CD14-positive monocyte (primary cell): ENCODE measurements at regions not wholly inside any gene's neighbourhood (a gene's known extent, or its start where the extent isn't known, plus 50 kb on each side); places are given as distances from the start of the nearest gene placed in this dataset.

Experiments
- DNase-seq, 3 donors: peaks; one replicate each; pipeline ENCODE4 v3.0.0-alpha.2; 2011 to 2022
- H2AFZ ChIP-seq: 2 replicates; pipeline ENCODE4 v1.6.0; 2012; ENCODE audit warnings: mild to moderate bottlenecking, low read depth, low read length, inconsistent platforms; ENCODE audit not compliant: insufficient read depth, poor library complexity, severe bottlenecking
- H3K27ac ChIP-seq, 2 donors: 1 replicate in 1 of 2; 2 replicates in 1 of 2; pipeline ENCODE4 v1.5.1; 2012 to 2013; ENCODE audit warnings: low read length in 2 of 2, control low read depth in 1 of 2, inconsistent platforms in 1 of 2, low read depth in 1 of 2, mild to moderate bottlenecking in 1 of 2
- H3K27me3 ChIP-seq, 2 donors: one replicate each; pipeline versions ENCODE4 v1.6.0 to v1.6.1; 2011 to 2013; ENCODE audit warnings: low read length in 2 of 2; ENCODE audit not compliant: control insufficient read depth in 2 of 2, insufficient read depth in 2 of 2
- H3K36me3 ChIP-seq, 2 donors: replicated peaks in 1 of 2; 1 replicate in 1 of 2; 2 replicates in 1 of 2; pipeline versions ENCODE4 v1.5.1 to v1.6.1; 2012 to 2013; ENCODE audit warnings: low read length in 2 of 2, control low read depth in 1 of 2, inconsistent platforms in 1 of 2, mild to moderate bottlenecking in 1 of 2; ENCODE audit not compliant: insufficient read depth in 2 of 2, control insufficient read depth in 1 of 2
- H3K4me1 ChIP-seq, 2 donors: 1 replicate in 1 of 2; 2 replicates in 1 of 2; pipeline versions ENCODE4 v1.5.1 to v1.6.1; 2012 to 2013; ENCODE audit warnings: low read length in 2 of 2, control low read depth in 1 of 2, inconsistent platforms in 1 of 2, mild to moderate bottlenecking in 1 of 2, moderate library complexity in 1 of 2; ENCODE audit not compliant: insufficient read depth in 2 of 2, control insufficient read depth in 1 of 2
- H3K4me2 ChIP-seq: replicated peaks from 2 replicates; pipeline ENCODE3; 2012; ENCODE audit warnings: low read length, moderate library complexity, mild to moderate bottlenecking; ENCODE audit not compliant: poor library complexity, severe bottlenecking; ENCODE audit errors: extremely low read depth
- H3K4me3 ChIP-seq, 3 experiments: fragments of 200-600 bp in 1 of 3; sonication (generic) in 1 of 3; replicated peaks in 1 of 3; 1 replicate in 2 of 3; 2 replicates in 1 of 3; pipeline ENCODE4 v1.5.1; 2011 to 2013; ENCODE audit warnings: low read length in 3 of 3, mild to moderate bottlenecking in 3 of 3, control low read depth in 2 of 3, low read depth in 2 of 3, inconsistent platforms in 1 of 3, moderate library complexity in 1 of 3
- H3K79me2 ChIP-seq: 2 replicates; pipeline ENCODE4 v1.6.0; 2012; ENCODE audit warnings: mild to moderate bottlenecking, control low read depth, inconsistent platforms, low read length, moderate library complexity; ENCODE audit not compliant: insufficient read depth
- H3K9ac ChIP-seq: 2 replicates; pipeline ENCODE4 v1.6.0; 2017; ENCODE audit warnings: low read length, mild to moderate bottlenecking; ENCODE audit not compliant: insufficient read depth, poor library complexity, severe bottlenecking
- H3K9me3 ChIP-seq, 2 donors: replicated peaks in 1 of 2; 1 replicate in 1 of 2; 2 replicates in 1 of 2; pipeline versions ENCODE4 v1.5.1 to v1.6.1; 2012 to 2013; ENCODE audit warnings: low read length in 2 of 2, control low read depth in 1 of 2; ENCODE audit not compliant: control insufficient read depth in 1 of 2, insufficient read depth in 1 of 2
- H4K20me1 ChIP-seq: 2 replicates; pipeline ENCODE4 v1.6.0; 2012; ENCODE audit warnings: mild to moderate bottlenecking, low read length, control low read depth, moderate library complexity; ENCODE audit not compliant: insufficient read depth
- H3K27ac Mint-ChIP-seq, 7 donors: one replicate each; pipeline ENCODE4 v1.8.0; 2020; ENCODE audit warnings: mild to moderate bottlenecking in 7 of 7, mixed read lengths in 7 of 7, moderate library complexity in 6 of 7, inconsistent platforms in 2 of 7
- H3K27me3 Mint-ChIP-seq, 3 donors: one replicate each; pipeline ENCODE4 v1.8.0; 2021 to 2022; ENCODE audit warnings: low read depth in 3 of 3, mild to moderate bottlenecking in 3 of 3, mixed read lengths in 3 of 3, moderate library complexity in 3 of 3, inconsistent platforms in 1 of 3
- H3K36me3 Mint-ChIP-seq, 2 donors: one replicate each; pipeline ENCODE4 v1.8.0; 2020; ENCODE audit warnings: mixed read lengths in 2 of 2, inconsistent platforms in 1 of 2, mild to moderate bottlenecking in 1 of 2
- H3K4me1 Mint-ChIP-seq: one replicate; pipeline ENCODE4 v1.8.0; 2020; ENCODE audit warnings: mild to moderate bottlenecking, mixed read lengths
- H3K4me3 Mint-ChIP-seq, 2 donors: one replicate each; pipeline ENCODE4 v1.8.0; 2020; ENCODE audit warnings: mild to moderate bottlenecking in 2 of 2, mixed read lengths in 2 of 2, moderate library complexity in 1 of 2
- H3K9me3 Mint-ChIP-seq, 7 donors: one replicate each; pipeline ENCODE4 v1.8.0; 2020 to 2022; ENCODE audit warnings: mixed read lengths in 7 of 7, mild to moderate bottlenecking in 6 of 7, moderate library complexity in 6 of 7, inconsistent platforms in 2 of 7
- WGBS: methylation state at CpG from one replicate; pipeline ENCODE4 v1.1.5; 2013; ENCODE audit warnings: missing lambda C conversion rate; ENCODE audit not compliant: insufficient coverage; 5-methylcytosine and 5-hydroxymethylcytosine counted together
- intact Hi-C, 2 donors: fragments of 100-400 bp; cut with micrococcal nuclease; formaldehyde crosslinking; loops; one replicate each; pipeline versions ENCODE4 v1.15.0 to v1.15.1; 2023
- TF ChIP-seq, protein P1 (sequence below): fragments of 200-600 bp; IDR thresholded peaks from one replicate; pipeline ENCODE4 v1.8.0; 2022; ENCODE audit warnings: antibody characterized with exemption, mild to moderate bottlenecking

DNA sequence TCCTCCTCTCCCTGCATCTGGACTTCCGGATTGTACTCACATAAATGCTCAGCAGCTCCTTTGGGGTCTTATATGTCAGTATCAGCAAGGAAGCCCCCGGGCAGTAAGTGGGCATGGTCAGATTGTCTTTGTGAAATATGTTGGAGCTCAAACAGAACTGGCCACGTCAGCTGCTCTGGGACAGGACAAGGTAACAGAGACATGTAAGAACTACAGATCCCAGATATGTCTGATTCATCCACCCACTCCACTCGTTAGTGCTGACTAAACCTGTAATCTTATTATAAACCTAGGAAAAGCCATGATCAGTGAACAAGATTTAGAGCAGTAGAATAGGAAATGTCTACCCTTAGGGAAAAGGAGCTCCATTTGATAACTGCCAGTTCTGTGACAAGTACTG is 561.8 kb downstream of the CETN3 start:
- H3K4me3 Mint-ChIP-seq = no peak overlapping the region
- 100% methylated on average over 1 of the region's 4 CpGs for WGBS

GRCh38 chr5:89844548-89844947 is 565.0 kb downstream of the CETN3 start:
- Histone ChIP-seq H3K9me3 (no peaks in the 10 kb centered on the region), H2AFZ (no peak overlapping the region), H3K4me2 (no peak overlapping the region), H3K36me3 (no peaks in the 10 kb centered on the region), H3K27ac (no peak overlapping the region), H3K4me3 (no peak overlapping the region), H3K27me3 (no peaks in the 10 kb centered on the region), H3K9ac (no peak overlapping the region), H3K79me2 (no peaks in the 10 kb centered on the region), H4K20me1 (no peaks in the 10 kb centered on the region), H3K4me1 (no peaks in the 10 kb centered on the region)
- DNase-seq = no peak
- Mint-ChIP-seq H3K4me1 (no peaks in the 10 kb centered on the region), H3K9me3 (no peaks in the 10 kb centered on the region), H3K36me3 (no peaks in the 10 kb centered on the region), H3K4me3 (no peak overlapping the region), H3K27ac (peak overlapping the region in 1 of 7 donors; percentile 6), H3K27me3 (peaks cover 0 to 2% (median 0%) of the 10 kb centered on the region in 3 donors)
- intact Hi-C loops = no loop called here
- TF ChIP-seq, protein P1, sequence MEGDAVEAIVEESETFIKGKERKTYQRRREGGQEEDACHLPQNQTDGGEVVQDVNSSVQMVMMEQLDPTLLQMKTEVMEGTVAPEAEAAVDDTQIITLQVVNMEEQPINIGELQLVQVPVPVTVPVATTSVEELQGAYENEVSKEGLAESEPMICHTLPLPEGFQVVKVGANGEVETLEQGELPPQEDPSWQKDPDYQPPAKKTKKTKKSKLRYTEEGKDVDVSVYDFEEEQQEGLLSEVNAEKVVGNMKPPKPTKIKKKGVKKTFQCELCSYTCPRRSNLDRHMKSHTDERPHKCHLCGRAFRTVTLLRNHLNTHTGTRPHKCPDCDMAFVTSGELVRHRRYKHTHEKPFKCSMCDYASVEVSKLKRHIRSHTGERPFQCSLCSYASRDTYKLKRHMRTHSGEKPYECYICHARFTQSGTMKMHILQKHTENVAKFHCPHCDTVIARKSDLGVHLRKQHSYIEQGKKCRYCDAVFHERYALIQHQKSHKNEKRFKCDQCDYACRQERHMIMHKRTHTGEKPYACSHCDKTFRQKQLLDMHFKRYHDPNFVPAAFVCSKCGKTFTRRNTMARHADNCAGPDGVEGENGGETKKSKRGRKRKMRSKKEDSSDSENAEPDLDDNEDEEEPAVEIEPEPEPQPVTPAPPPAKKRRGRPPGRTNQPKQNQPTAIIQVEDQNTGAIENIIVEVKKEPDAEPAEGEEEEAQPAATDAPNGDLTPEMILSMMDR = no peak

More for the DNA sequence above, 561.8 kb downstream of the CETN3 start:
- intact Hi-C loops = no loop called here
- no peaks in the 10 kb centered on the region for H3K36me3 ChIP-seq
- no peak overlapping the region for H2AFZ ChIP-seq
- Mint-ChIP-seq H3K4me1 (no peaks in the 10 kb centered on the region), H3K9me3 (no peaks in the 10 kb centered on the region), H3K27me3 (peaks cover 0 to 2% (median 2%) of the 10 kb centered on the region in 3 donors), H3K27ac (no peak overlapping the region), H3K36me3 (no peaks in the 10 kb centered on the region)
- no peaks in the 10 kb centered on the region for H3K9me3 ChIP-seq
- H3K4me3 ChIP-seq = no peak overlapping the region
- H3K9ac ChIP-seq = no peak overlapping the region
- H3K27ac ChIP-seq = no peak overlapping the region
- no peak overlapping the region for H3K4me2 ChIP-seq
- no peaks in the 10 kb centered on the region for H3K27me3 ChIP-seq
- no peak for DNase-seq
- no peaks in the 10 kb centered on the region for H3K79me2 ChIP-seq
- TF ChIP-seq, protein P1 = no peak
- no peaks in the 10 kb centered on the region for H3K4me1 ChIP-seq
- no peaks in the 10 kb centered on the region for H4K20me1 ChIP-seq
